ENCODE measurements at regions not wholly inside any gene's neighbourhood (a gene's known extent, or its start where the extent isn't known, plus 50 kb on each side); places are given as distances from the start of the nearest gene placed in this dataset.

- ChIA-PET POLR2A (no interaction called here), CTCF (interaction anchor here (0.6 to 2.7 kb wide), 2 partner anchors 12 to 241 kb away, joined by 3 to 14 read pairs; no protein-coding TSS in a partner anchor)
- H3K27me3 ChIP-seq (ENCODE audit: control insufficient read depth, insufficient read depth, low read length): no peaks in the 10 kb centered on the region
- no peak overlapping the region for H3K4me3 ChIP-seq (ENCODE audit: low read depth, low read length)
- DNase-seq (ENCODE audit: low read depth, low spot score): no peak
- H3K9me3 ChIP-seq (ENCODE audit: control insufficient read depth, insufficient read depth, low read length): no peaks in the 10 kb centered on the region
- no peak overlapping the region for H3K27ac ChIP-seq (ENCODE audit: low read depth, low read length)
- TF ChIP-seq CTCF (IDR thresholded peaks at IDR 0.05; ENCODE audit: low read depth, low read length): no peak
Observed at GRCh38 chr15:66630801-66631351, 65.1 kb upstream of the LCTL start.

GRCh38 chr15:66631616-66632263 is 65.9 kb upstream of the LCTL start:
- H3K9me3 ChIP-seq (ENCODE audit: control insufficient read depth, insufficient read depth, low read length): no peaks in the 10 kb centered on the region
- H3K27me3 ChIP-seq (ENCODE audit: control insufficient read depth, insufficient read depth, low read length): no peaks in the 10 kb centered on the region
- CTCF ChIA-PET: interaction anchor here (2.7 kb wide), 1 partner anchor 13 kb away, joined by 14 read pairs; no protein-coding TSS in a partner anchor
- TF ChIP-seq CTCF (IDR thresholded peaks at IDR 0.05; ENCODE audit: low read depth, low read length): no peak
- H3K4me3 ChIP-seq (ENCODE audit: low read depth, low read length): no peak overlapping the region
- H3K27ac ChIP-seq (ENCODE audit: low read depth, low read length): no peak overlapping the region
- no peak for DNase-seq (ENCODE audit: low read depth, low spot score)
- POLR2A ChIA-PET: interaction anchor here (0.6 kb wide), 1 partner anchor 517 kb away, joined by 3 read pairs; no protein-coding TSS in a partner anchor

- Histone ChIP-seq H3K27me3 (ENCODE audit: control insufficient read depth, insufficient read depth, low read length) (no peaks in the 10 kb centered on the region), H3K27ac (ENCODE audit: low read depth, low read length) (no peak overlapping the region), H3K9me3 (ENCODE audit: control insufficient read depth, insufficient read depth, low read length) (no peaks in the 10 kb centered on the region), H3K4me3 (ENCODE audit: low read depth, low read length) (no peak overlapping the region)
- DNase-seq (ENCODE audit: low read depth, low spot score): no peak
- ChIA-PET POLR2A (no interaction called here), CTCF (interaction anchor here (1.0 to 2.7 kb wide), 3 partner anchors 14 to 218 kb away, joined by 4 to 14 read pairs (median 6); no protein-coding TSS in a partner anchor)
- no peak for TF ChIP-seq CTCF (IDR thresholded peaks at IDR 0.05; ENCODE audit: low read depth, low read length)
Observed at GRCh38 chr15:66633041-66633937, 67.5 kb upstream of the LCTL start.

GRCh38 chr15:66633938-66634250 is 68.1 kb upstream of the LCTL start:
- ChIA-PET CTCF (interaction anchor here (1.5 kb wide), 1 partner anchor 15 kb away, joined by 6 read pairs; no protein-coding TSS in a partner anchor), POLR2A (no interaction called here)
- no peaks in the 10 kb centered on the region for H3K9me3 ChIP-seq (ENCODE audit: control insufficient read depth, insufficient read depth, low read length)
- no peak overlapping the region for H3K4me3 ChIP-seq (ENCODE audit: low read depth, low read length)
- H3K27me3 ChIP-seq (ENCODE audit: control insufficient read depth, insufficient read depth, low read length): no peaks in the 10 kb centered on the region
- TF ChIP-seq CTCF (IDR thresholded peaks at IDR 0.05; ENCODE audit: low read depth, low read length): no peak
- no peak overlapping the region for H3K27ac ChIP-seq (ENCODE audit: low read depth, low read length)
- DNase-seq (ENCODE audit: low read depth, low spot score): no peak
